ENCODE measurements at regions not wholly inside any gene's neighbourhood (a gene's known extent, or its start where the extent isn't known, plus 50 kb on each side); places are given as distances from the start of the nearest gene placed in this dataset.

- DNase-seq (ENCODE audit: low spot score), result no peak
Measured at GRCh38 chr13:73516731-73517130, 457.9 kb downstream of the KLF5 start.

GRCh38 chr13:73514208-73514607 is 455.4 kb downstream of the KLF5 start:
- DNase-seq (ENCODE audit: low spot score), result no peak

GRCh38 chr13:73513751-73514150 is 454.9 kb downstream of the KLF5 start:
- DNase-seq (ENCODE audit: low spot score), result no peak

- DNase-seq (ENCODE audit: low spot score), result no peak
Measured at GRCh38 chr13:73508841-73509240, 450.0 kb downstream of the KLF5 start.

GRCh38 chr13:73505376-73505890 is 446.6 kb downstream of the KLF5 start:
- DNase-seq (ENCODE audit: low spot score), result no peak

GRCh38 chr13:73499695-73500094 is 440.9 kb downstream of the KLF5 start:
- no peak for DNase-seq (ENCODE audit: low spot score)

GRCh38 chr13:73497430-73497829 is 438.6 kb downstream of the KLF5 start:
- no peak for DNase-seq (ENCODE audit: low spot score)

GRCh38 chr13:73496711-73497110 is 437.9 kb downstream of the KLF5 start:
- DNase-seq (ENCODE audit: low spot score), result no peak

GRCh38 chr13:73492811-73493210 is 434.0 kb downstream of the KLF5 start:
- DNase-seq (ENCODE audit: low spot score), result no peak

GRCh38 chr13:73482556-73482955 is 423.8 kb downstream of the KLF5 start:
- DNase-seq (ENCODE audit: low spot score), result no peak

GRCh38 chr13:73481886-73482445 is 423.2 kb downstream of the KLF5 start:
- DNase-seq (ENCODE audit: low spot score), result no peak

GRCh38 chr13:73480779-73481559 is 422.2 kb downstream of the KLF5 start:
- no peak for DNase-seq (ENCODE audit: low spot score)

GRCh38 chr13:73479856-73480255 is 421.1 kb downstream of the KLF5 start:
- no peak for DNase-seq (ENCODE audit: low spot score)

- no peak for DNase-seq (ENCODE audit: low spot score)
Measured at GRCh38 chr13:73479351-73479750, 420.5 kb downstream of the KLF5 start.

GRCh38 chr13:73477441-73477840 is 418.6 kb downstream of the KLF5 start:
- DNase-seq (ENCODE audit: low spot score), result no peak

- no peak for DNase-seq (ENCODE audit: low spot score)
Measured at GRCh38 chr13:73473016-73473415, 414.2 kb downstream of the KLF5 start.

- DNase-seq (ENCODE audit: low spot score), result peak; percentile 8
Measured at GRCh38 chr13:73467125-73467524, 408.3 kb downstream of the KLF5 start.

GRCh38 chr13:73466561-73466960 is 407.8 kb downstream of the KLF5 start:
- DNase-seq (ENCODE audit: low spot score), result no peak

- no peak for DNase-seq (ENCODE audit: low spot score)
Measured at GRCh38 chr13:73465617-73465971, 406.8 kb downstream of the KLF5 start.

GRCh38 chr13:73464758-73465616 is 406.2 kb downstream of the KLF5 start:
- no peak for DNase-seq (ENCODE audit: low spot score)

- DNase-seq (ENCODE audit: low spot score), result no peak
Measured at GRCh38 chr13:73462241-73462640, 403.4 kb downstream of the KLF5 start.

- DNase-seq (ENCODE audit: low spot score), result no peak
Measured at GRCh38 chr13:73451221-73452029, 392.6 kb downstream of the KLF5 start.
